HT-29 (cell line): ENCODE measurements at regions not wholly inside any gene's neighbourhood (a gene's known extent, or its start where the extent isn't known, plus 50 kb on each side); places are given as distances from the start of the nearest gene placed in this dataset.
"Not testable (repeated sequence)": the region's sequence is repeated elsewhere in the genome, so short reads cannot be mapped to it uniquely, and the experiment has no call there.

ENCODE experiments used
- DNase-seq: peaks from one replicate; pipeline ENCODE4 v3.0.0-alpha.2; 2015; ENCODE audit warnings: low spot score

- DNase-seq, result not testable (repeated sequence)
Observed at GRCh38 chr6:144677263-144677662, 392.1 kb downstream of the UTRN start.

- DNase-seq, result no peak
Observed at GRCh38 chr6:144678844-144679243, 393.7 kb downstream of the UTRN start.

- no peak for DNase-seq
Observed at GRCh38 chr6:144681334-144681733, 396.2 kb downstream of the UTRN start.

GRCh38 chr6:144683216-144684070, 398.3 kb downstream of the UTRN start:
- no peak for DNase-seq

GRCh38 chr6:144688713-144689112, 403.6 kb downstream of the UTRN start:
- DNase-seq, result no peak

GRCh38 chr6:144689503-144690040, 404.4 kb downstream of the UTRN start:
- DNase-seq, result no peak

- DNase-seq, result no peak
Observed at GRCh38 chr6:144690133-144690532, 405.0 kb downstream of the UTRN start.

- DNase-seq, result no peak
Observed at GRCh38 chr6:144690666-144691065, 405.5 kb downstream of the UTRN start.

GRCh38 chr6:144692050-144692449, 406.9 kb downstream of the UTRN start:
- DNase-seq, result not testable (repeated sequence)

GRCh38 chr6:144695858-144696533, 410.9 kb downstream of the UTRN start:
- no peak for DNase-seq

GRCh38 chr6:144696610-144697368, 411.7 kb downstream of the UTRN start:
- no peak for DNase-seq

- DNase-seq, result no peak
Observed at GRCh38 chr6:144697369-144697760, 412.2 kb downstream of the UTRN start.

GRCh38 chr6:144697801-144698200, 412.7 kb downstream of the UTRN start:
- DNase-seq, result no peak

GRCh38 chr6:144702781-144703180, 417.6 kb downstream of the UTRN start:
- DNase-seq, result no peak

GRCh38 chr6:144710207-144710606, 425.1 kb downstream of the UTRN start:
- DNase-seq, result no peak

- DNase-seq, result no peak
Observed at GRCh38 chr6:144711661-144712060, 426.5 kb downstream of the UTRN start.

GRCh38 chr6:144712541-144712940, 427.4 kb downstream of the UTRN start:
- DNase-seq, result no peak

GRCh38 chr6:144714021-144714712, 429.0 kb downstream of the UTRN start:
- DNase-seq, result no peak

- no peak for DNase-seq
Observed at GRCh38 chr6:144715344-144715743, 430.2 kb downstream of the UTRN start.

- no peak for DNase-seq
Observed at GRCh38 chr6:144718431-144718830, 433.3 kb downstream of the UTRN start.

GRCh38 chr6:144721232-144721631, 436.1 kb downstream of the UTRN start:
- DNase-seq, result no peak
